Heart left ventricle (tissue), 16 donors: ENCODE measurements at regions not wholly inside any gene's neighbourhood (a gene's known extent, or its start where the extent isn't known, plus 50 kb on each side); places are given as distances from the start of the nearest gene placed in this dataset.
A peak's percentile ranks its signal among the peaks of the same experiment; 100 is the strongest.

ENCODE experiments used
- ATAC-seq, 4 donors: fragments of 200-7000 bp; cut with Tn5 transposase; one replicate each; pipeline ENCODE4 v1.9.1; 2020 to 2022; ENCODE audit warnings: moderate library complexity in 4 of 4, mild to moderate bottlenecking in 3 of 4, moderate number of reproducible peaks in 1 of 4
- DNase-seq, 5 donors: peaks; one replicate each; pipeline ENCODE4 v3.0.0-alpha.2; 2020
- H3K27ac ChIP-seq, 12 donors: fragments of 200-600 bp; sonication (generic) in 4 of 12; one replicate each; pipeline versions ENCODE4 v1.5.0 to v1.8.0; 2016 to 2022; ENCODE audit warnings: mild to moderate bottlenecking in 2 of 12
- H3K27me3 ChIP-seq, 9 donors: fragments of 200-600 bp; sonication (generic) in 2 of 9; one replicate each; pipeline versions ENCODE4 v1.5.1 to v1.8.0; 2016 to 2022; ENCODE audit warnings: mild to moderate bottlenecking in 3 of 9
- H3K36me3 ChIP-seq, 9 donors: fragments of 200-600 bp; sonication (generic) in 2 of 9; one replicate each; pipeline versions ENCODE4 v1.5.0 to v1.8.0; 2018 to 2022; ENCODE audit warnings: mild to moderate bottlenecking in 2 of 9
- H3K4me1 ChIP-seq, 12 donors: fragments of 200-600 bp; sonication (generic) in 4 of 12; one replicate each; pipeline versions ENCODE4 v1.5.0 to v1.8.0; 2016 to 2022; ENCODE audit warnings: mild to moderate bottlenecking in 3 of 12
- H3K4me3 ChIP-seq, 12 donors: fragments of 200-600 bp; sonication (generic) in 4 of 12; one replicate each; pipeline versions ENCODE4 v1.5.0 to v1.8.0; 2017 to 2022; ENCODE audit warnings: mild to moderate bottlenecking in 9 of 12, moderate library complexity in 4 of 12
- H3K9me3 ChIP-seq, 12 donors: fragments of 200-600 bp; sonication (generic) in 4 of 12; one replicate each; pipeline versions ENCODE4 v1.5.0 to v1.8.0; 2016 to 2022; ENCODE audit warnings: mild to moderate bottlenecking in 1 of 12
- POLR2A ChIP-seq, 2 donors: fragments of 450-650 bp; IDR thresholded peaks; one replicate each; pipeline ENCODE4 v1.6.1; 2017; ENCODE audit warnings: antibody characterized with exemption in 2 of 2, mild to moderate bottlenecking in 2 of 2, moderate library complexity in 2 of 2
- WGBS, 4 donors: extraction: QIAGEN DNeasy Blood & Tissue Kit in 2 of 4; methylation state at CpG; one replicate each; pipeline versions ENCODE4 v1.1.5 to v1.1.7; 2013 to 2018; 5-methylcytosine and 5-hydroxymethylcytosine counted together
- intact Hi-C, 10 donors: fragments of 100-400 bp; cut with DNase I; formaldehyde crosslinking; loops; one replicate each; pipeline versions ENCODE4 v1.11.1 to v1.14.2; 2022
- TF ChIP-seq, protein P1 (sequence below), 12 donors: fragments of 200-600 bp; sonication (generic) in 4 of 12; IDR thresholded peaks; one replicate each; pipeline versions ENCODE4 v1.5.0 to v1.8.0; 2018 to 2022; ENCODE audit warnings: antibody characterized with exemption in 12 of 12, mild to moderate bottlenecking in 5 of 12
- donor health status: ischemic (EF 13 %, LVEDD 7.1; RV severe dilation, severe dysfunction).
- donor health status: healthy with polysubstance abuse.
- donor health status: DM: no; HTN: yes; CAD: no.
- donor health status: DM: no; HTN: no; CAD: no.
- donor health status: ischemic (EF 25% LVEDD 6.9; RV normal size, moderate dysfunction).
- donor health status: ischemic (EF 25% LVEDD 5.7; RV mildly dilated, moderate dysfunction).
- donor health status: healthy.
- donor health status: DM: yes; HTN: yes; CAD: no.
- donor health status: ischemic (EF 35%, LVEDD 5.7; RV mildly dilated, moderate dysfunction).
- donor health status: nonischemic (EF 11% LVEDD 7.7; RV severe dilation, severe dysfunction).
- donor health status: DM: yes; HTN: yes; CAD: no.
- donor health status: PGD.
- donor health status: ischemic (EF 29% LVEDD 5.4; RV normal size, mild dysfunction).
- donor health status: nonischemic (EF 23%, LVEDD 6.1; RV moderate dilation, normal function).

DNA sequence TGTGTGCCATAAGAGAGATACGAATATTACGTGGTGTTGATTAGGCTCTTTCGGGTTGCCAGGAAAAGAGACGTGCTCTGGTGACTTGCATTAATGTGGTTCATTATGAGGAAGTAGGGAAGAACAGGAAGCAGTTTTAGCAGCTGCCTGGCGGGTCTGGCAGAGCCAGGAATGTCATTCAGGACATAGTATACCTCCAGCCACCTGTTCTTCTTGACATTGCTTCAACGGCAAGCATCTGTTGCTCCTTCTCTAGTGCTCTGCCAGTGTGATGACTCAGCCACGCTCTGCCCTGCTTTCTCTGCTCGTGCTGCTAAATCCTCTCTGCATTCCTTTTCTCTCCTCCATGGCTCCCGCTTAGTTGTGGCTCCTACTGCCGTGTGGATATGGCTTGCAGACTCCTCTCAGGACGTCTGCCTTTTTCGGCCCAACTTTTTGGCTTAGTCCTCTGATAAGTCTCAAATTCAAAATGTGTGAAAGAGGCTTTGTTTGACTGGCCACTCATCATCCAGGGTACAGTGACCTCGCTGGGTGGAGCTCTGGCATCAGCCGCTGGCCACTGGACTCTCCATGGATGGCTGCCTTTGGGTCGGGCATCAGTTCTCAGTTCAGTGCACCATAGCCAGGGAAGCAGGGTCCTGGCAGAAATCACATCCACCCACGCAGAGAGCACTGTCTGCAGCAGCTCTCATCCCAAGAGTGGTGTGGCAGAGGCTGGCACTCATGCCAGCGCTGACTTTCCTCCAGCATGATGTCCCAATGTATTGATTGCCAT lies 89.3 kb upstream of the KLF3 start:
- no peaks in the 10 kb centered on the region for H3K27me3 ChIP-seq
- intact Hi-C loops, result loop anchor here in 1 of 10 donors (10.0 kb wide), 1 partner anchor 70 kb away; no protein-coding TSS in a partner anchor
- ATAC-seq (peak in 2 of 4 donors; percentile 22 to 29), DNase-seq (no peak)
- 72 to 75% (median 73%) methylated on average over 16 to 17 of the region's 17 CpGs for WGBS, 4 donors
- TF ChIP-seq, protein P1, sequence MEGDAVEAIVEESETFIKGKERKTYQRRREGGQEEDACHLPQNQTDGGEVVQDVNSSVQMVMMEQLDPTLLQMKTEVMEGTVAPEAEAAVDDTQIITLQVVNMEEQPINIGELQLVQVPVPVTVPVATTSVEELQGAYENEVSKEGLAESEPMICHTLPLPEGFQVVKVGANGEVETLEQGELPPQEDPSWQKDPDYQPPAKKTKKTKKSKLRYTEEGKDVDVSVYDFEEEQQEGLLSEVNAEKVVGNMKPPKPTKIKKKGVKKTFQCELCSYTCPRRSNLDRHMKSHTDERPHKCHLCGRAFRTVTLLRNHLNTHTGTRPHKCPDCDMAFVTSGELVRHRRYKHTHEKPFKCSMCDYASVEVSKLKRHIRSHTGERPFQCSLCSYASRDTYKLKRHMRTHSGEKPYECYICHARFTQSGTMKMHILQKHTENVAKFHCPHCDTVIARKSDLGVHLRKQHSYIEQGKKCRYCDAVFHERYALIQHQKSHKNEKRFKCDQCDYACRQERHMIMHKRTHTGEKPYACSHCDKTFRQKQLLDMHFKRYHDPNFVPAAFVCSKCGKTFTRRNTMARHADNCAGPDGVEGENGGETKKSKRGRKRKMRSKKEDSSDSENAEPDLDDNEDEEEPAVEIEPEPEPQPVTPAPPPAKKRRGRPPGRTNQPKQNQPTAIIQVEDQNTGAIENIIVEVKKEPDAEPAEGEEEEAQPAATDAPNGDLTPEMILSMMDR (IDR thresholded peaks at IDR 0.05), result no peak
- no peak for TF ChIP-seq POLR2A (IDR thresholded peaks at IDR 0.05)
- no peak overlapping the region for H3K4me3 ChIP-seq
- peaks cover 0 to 26% (median 0%) of the 10 kb centered on the region in 12 donors for H3K4me1 ChIP-seq
- H3K36me3 ChIP-seq, result no peaks in the 10 kb centered on the region
- peaks cover 0 to 6% (median 0%) of the 10 kb centered on the region in 12 donors for H3K9me3 ChIP-seq
- no peak overlapping the region for H3K27ac ChIP-seq

DNA sequence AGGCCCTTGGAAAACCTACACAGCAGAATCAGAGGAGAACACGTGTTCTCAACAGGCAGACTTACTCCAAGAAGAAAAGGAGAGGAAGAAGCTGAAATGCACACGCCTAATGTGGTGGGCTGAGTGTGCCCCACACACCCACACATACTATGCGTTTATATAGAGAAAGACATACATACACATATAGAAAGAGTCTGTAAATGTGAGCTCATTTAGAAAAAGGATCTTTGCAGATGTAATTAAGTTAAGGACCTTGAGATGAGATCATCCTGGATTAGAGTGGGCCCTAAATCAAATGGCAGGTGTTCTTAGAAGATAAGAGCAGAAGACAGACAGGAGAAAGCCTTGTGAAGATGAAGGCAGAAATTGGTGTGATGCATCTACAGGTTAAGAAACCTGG lies 87.2 kb upstream of the KLF3 start:
- intact Hi-C loops, result loop anchor here in 1 of 10 donors (10.0 kb wide), 1 partner anchor 68 kb away; no protein-coding TSS in a partner anchor
- Histone ChIP-seq H3K4me3 (no peak overlapping the region), H3K27me3 (no peaks in the 10 kb centered on the region), H3K4me1 (peaks cover 0 to 36% (median 0%) of the 10 kb centered on the region in 12 donors), H3K9me3 (no peaks in the 10 kb centered on the region), H3K36me3 (no peaks in the 10 kb centered on the region), H3K27ac (no peak overlapping the region)
- ATAC-seq (no peak), DNase-seq (no peak)
- WGBS, 4 donors, result 91 to 97% (median 93%) methylated on average over 3 of the region's 3 CpGs
- TF ChIP-seq POLR2A (IDR thresholded peaks at IDR 0.05), result no peak
- TF ChIP-seq, protein P1 (IDR thresholded peaks at IDR 0.05), result no peak

DNA sequence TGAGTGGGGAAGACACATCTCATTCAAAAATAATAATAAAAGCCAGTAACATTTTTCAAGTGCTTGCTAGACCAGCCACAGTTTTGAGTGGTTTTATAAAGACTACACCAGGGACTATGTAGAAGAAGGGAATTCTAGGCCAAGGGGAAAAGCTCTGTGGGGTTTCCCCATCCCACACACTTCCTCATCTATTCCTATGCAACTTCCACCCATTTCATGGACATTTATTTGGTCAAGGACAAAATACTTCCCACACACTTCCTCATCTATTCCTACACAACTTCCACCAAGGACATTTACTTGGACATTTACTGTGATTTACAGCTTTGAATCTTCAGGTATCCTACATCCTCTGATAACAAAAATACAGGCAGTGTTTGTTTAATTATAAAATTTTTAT lies 86.5 kb upstream of the KLF3 start:
- intact Hi-C loops, result loop anchor here in 1 of 10 donors (10.0 kb wide), 1 partner anchor 67 kb away; no protein-coding TSS in a partner anchor
- Histone ChIP-seq H3K36me3 (no peaks in the 10 kb centered on the region), H3K4me1 (peaks cover 0 to 43% (median 0%) of the 10 kb centered on the region in 12 donors), H3K4me3 (no peak overlapping the region), H3K27me3 (no peaks in the 10 kb centered on the region), H3K9me3 (no peaks in the 10 kb centered on the region), H3K27ac (no peak overlapping the region)
- ATAC-seq (no peak), DNase-seq (no peak)
- no peak for TF ChIP-seq POLR2A (IDR thresholded peaks at IDR 0.05)
- TF ChIP-seq, protein P1 (IDR thresholded peaks at IDR 0.05), result no peak

DNA sequence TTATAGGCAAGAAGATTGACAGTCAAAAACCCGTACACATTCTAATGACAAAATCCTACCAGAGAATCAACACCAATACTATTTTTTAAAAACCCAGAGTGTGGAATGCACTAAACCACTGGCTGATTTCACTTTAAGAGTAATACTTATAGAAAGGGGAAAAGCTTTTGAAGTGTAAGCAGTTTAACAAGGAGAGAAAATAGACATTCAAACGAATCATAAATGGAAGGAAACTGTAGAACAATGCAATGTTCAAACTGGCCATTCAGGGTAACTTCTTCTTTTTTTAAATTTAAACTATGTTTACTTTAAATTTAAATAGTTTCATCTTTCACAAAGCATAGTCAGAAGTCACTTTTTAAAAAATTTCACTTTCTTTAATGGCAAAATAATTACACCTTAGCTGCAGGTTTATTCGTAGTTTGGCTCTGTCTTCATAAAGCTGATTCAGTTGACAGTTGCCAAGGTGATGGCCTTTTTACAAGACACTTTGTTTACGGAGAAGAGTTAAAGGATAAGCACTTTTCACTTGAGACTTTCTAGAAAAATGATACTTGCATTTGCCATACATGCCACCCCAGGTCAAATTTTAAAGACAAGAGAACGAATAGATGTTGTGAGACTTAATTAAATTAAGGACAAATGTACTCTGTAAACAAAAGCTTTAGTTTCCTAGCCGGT lies 82.4 kb upstream of the KLF3 start:
- H3K27ac ChIP-seq, result peak overlapping the region in 2 of 12 donors; percentile 44 to 64
- H3K36me3 ChIP-seq, result no peaks in the 10 kb centered on the region
- H3K9me3 ChIP-seq, result no peaks in the 10 kb centered on the region
- ATAC-seq (no peak), DNase-seq (no peak)
- H3K4me3 ChIP-seq, result no peak overlapping the region
- no peaks in the 10 kb centered on the region for H3K27me3 ChIP-seq
- peaks cover 0 to 49% (median 0%) of the 10 kb centered on the region in 12 donors for H3K4me1 ChIP-seq
- TF ChIP-seq, protein P1 (IDR thresholded peaks at IDR 0.05), result no peak
- no peak for TF ChIP-seq POLR2A (IDR thresholded peaks at IDR 0.05)
- intact Hi-C loops, result no loop called here
- 69 to 73% (median 71%) methylated on average over 6 of the region's 6 CpGs for WGBS, 4 donors
